WTC11 (cell line): ENCODE measurements at regions not wholly inside any gene's neighbourhood (a gene's known extent, or its start where the extent isn't known, plus 50 kb on each side); places are given as distances from the start of the nearest gene placed in this dataset.

Experiments used
- ATAC-seq: fragments of 200-7000 bp; cut with Tn5 transposase; 2 replicates; pipeline ENCODE4 v1.10.0; 2021; ENCODE audit warnings: mild to moderate bottlenecking, moderate library complexity
- CTCF ChIA-PET: fragments of 300-600 bp; sonication (Branson Sonifier 250); formaldehyde crosslinking; loops from one replicate; lab custom pipeline; 2021; ENCODE audit warnings: antibody characterized with exemption; lab: Charles Lee
- POLR2A ChIA-PET: fragments of 350-600 bp; sonication (Branson Sonifier 250); formaldehyde crosslinking; loops from one replicate; lab custom pipeline; 2021; ENCODE audit warnings: antibody characterized with exemption; lab: Charles Lee
- DNase-seq: peaks from one replicate; pipeline ENCODE4 v3.0.0; 2021; ENCODE audit warnings: low spot score
- H3K27ac Mint-ChIP-seq: 2 replicates; pipeline ENCODE4 v1.8.0; 2021; ENCODE audit warnings: mixed read lengths
- H3K27me3 Mint-ChIP-seq: 2 replicates; pipeline ENCODE4 v1.8.0; 2021; ENCODE audit warnings: low read depth, mild to moderate bottlenecking, moderate library complexity, mixed read lengths
- H3K36me3 Mint-ChIP-seq: 2 replicates; pipeline ENCODE4 v1.8.0; 2021; ENCODE audit warnings: mixed read lengths
- H3K4me1 Mint-ChIP-seq: 2 replicates; pipeline ENCODE4 v1.8.0; 2022; ENCODE audit warnings: mixed read lengths
- H3K4me3 Mint-ChIP-seq: 2 replicates; pipeline ENCODE4 v1.8.0; 2021; ENCODE audit warnings: mild to moderate bottlenecking, moderate library complexity, mixed read lengths
- H3K9me3 Mint-ChIP-seq: 2 replicates; pipeline ENCODE4 v1.8.0; 2021; ENCODE audit warnings: mixed read lengths
- AR ChIP-seq: fragments of 250-450 bp; sonication (Bioruptor Pico); IDR thresholded peaks from 2 replicates; pipeline ENCODE4 v1.9.0; 2021; ENCODE audit warnings: mild to moderate bottlenecking
- ESRRA ChIP-seq: sonication (generic); formaldehyde crosslinking; IDR thresholded peaks from 2 replicates; pipeline ENCODE4 v1.8.1; 2022; ENCODE audit warnings: mild to moderate bottlenecking, missing genetic modification reagents, borderline replicate concordance
- FOXJ3 ChIP-seq: sonication (generic); formaldehyde crosslinking; IDR thresholded peaks from 2 replicates; pipeline ENCODE4 v1.9.0; 2021; ENCODE audit warnings: missing genetic modification reagents, mild to moderate bottlenecking, borderline replicate concordance
- GABPB1 ChIP-seq: sonication (generic); formaldehyde crosslinking; IDR thresholded peaks from 2 replicates; pipeline ENCODE4 v1.8.1; 2023; ENCODE audit warnings: mild to moderate bottlenecking, missing genetic modification reagents
- JUN ChIP-seq: sonication (generic); formaldehyde crosslinking; IDR thresholded peaks from 2 replicates; pipeline ENCODE4 v1.8.0; 2023; ENCODE audit warnings: mild to moderate bottlenecking, missing genetic modification reagents
- NR3C1 ChIP-seq: sonication (generic); formaldehyde crosslinking; conservative IDR thresholded peaks from 2 replicates; pipeline ENCODE4 v1.8.1; 2023; ENCODE audit warnings: low read depth, mild to moderate bottlenecking, missing genetic modification reagents
- PREB ChIP-seq: sonication (generic); formaldehyde crosslinking; IDR thresholded peaks from 2 replicates; pipeline ENCODE4 v1.8.1; 2022; ENCODE audit warnings: mild to moderate bottlenecking, missing genetic modification reagents, moderate library complexity, borderline replicate concordance
- PRRX2 ChIP-seq: fragments of 250-450 bp; sonication (Bioruptor Pico); IDR thresholded peaks from 2 replicates; pipeline ENCODE4 v1.8.0; 2021; ENCODE audit warnings: mild to moderate bottlenecking
- RORB ChIP-seq: fragments of 250-450 bp; sonication (Bioruptor Pico); IDR thresholded peaks from 2 replicates; pipeline ENCODE4 v1.9.0; 2021; ENCODE audit warnings: mild to moderate bottlenecking
- SMAD4 ChIP-seq: sonication (generic); formaldehyde crosslinking; IDR thresholded peaks from 2 replicates; pipeline ENCODE4 v1.8.0; 2022; ENCODE audit warnings: mild to moderate bottlenecking, missing genetic modification reagents
- ZBTB21 ChIP-seq: sonication (generic); formaldehyde crosslinking; IDR thresholded peaks from 2 replicates; pipeline ENCODE4 v1.8.1; 2023; ENCODE audit warnings: mild to moderate bottlenecking, missing genetic modification reagents, borderline replicate concordance
- ZBTB43 ChIP-seq: sonication (generic); formaldehyde crosslinking; IDR thresholded peaks from 2 replicates; pipeline ENCODE4 v1.8.1; 2023; ENCODE audit warnings: mild to moderate bottlenecking, missing genetic modification reagents
- ZNF219 ChIP-seq: sonication (generic); formaldehyde crosslinking; IDR thresholded peaks from 2 replicates; pipeline ENCODE4 v1.8.0; 2023; ENCODE audit warnings: missing genetic modification reagents, mild to moderate bottlenecking, borderline replicate concordance
- ZNF263 ChIP-seq: sonication (generic); formaldehyde crosslinking; IDR thresholded peaks from 2 replicates; pipeline ENCODE4 v1.8.1; 2022; ENCODE audit warnings: low read depth, mild to moderate bottlenecking, moderate library complexity, missing genetic modification reagents
- ZNF281 ChIP-seq: sonication (generic); formaldehyde crosslinking; IDR thresholded peaks from 2 replicates; pipeline ENCODE4 v1.8.0; 2023; ENCODE audit warnings: mild to moderate bottlenecking, missing genetic modification reagents
- ZNF317 ChIP-seq: sonication (generic); formaldehyde crosslinking; IDR thresholded peaks from 2 replicates; pipeline ENCODE4 v1.8.1; 2023; ENCODE audit warnings: low read depth, mild to moderate bottlenecking, moderate library complexity, missing genetic modification reagents, borderline replicate concordance
- TF ChIP-seq, protein P1 (sequence below): sonication (generic); formaldehyde crosslinking; IDR thresholded peaks from 2 replicates; pipeline ENCODE4 v1.8.0; 2022; ENCODE audit warnings: mild to moderate bottlenecking, missing genetic modification reagents
- TF ChIP-seq, protein P2 (sequence below): sonication (generic); formaldehyde crosslinking; conservative IDR thresholded peaks from 2 replicates; pipeline ENCODE4 v1.8.1; 2022; ENCODE audit warnings: mild to moderate bottlenecking, missing genetic modification reagents
- TF ChIP-seq, protein P3 (sequence below): fragments of 250-450 bp; sonication (Bioruptor Pico); IDR thresholded peaks from 2 replicates; pipeline ENCODE4 v1.9.0; 2021; ENCODE audit warnings: mild to moderate bottlenecking

DNA sequence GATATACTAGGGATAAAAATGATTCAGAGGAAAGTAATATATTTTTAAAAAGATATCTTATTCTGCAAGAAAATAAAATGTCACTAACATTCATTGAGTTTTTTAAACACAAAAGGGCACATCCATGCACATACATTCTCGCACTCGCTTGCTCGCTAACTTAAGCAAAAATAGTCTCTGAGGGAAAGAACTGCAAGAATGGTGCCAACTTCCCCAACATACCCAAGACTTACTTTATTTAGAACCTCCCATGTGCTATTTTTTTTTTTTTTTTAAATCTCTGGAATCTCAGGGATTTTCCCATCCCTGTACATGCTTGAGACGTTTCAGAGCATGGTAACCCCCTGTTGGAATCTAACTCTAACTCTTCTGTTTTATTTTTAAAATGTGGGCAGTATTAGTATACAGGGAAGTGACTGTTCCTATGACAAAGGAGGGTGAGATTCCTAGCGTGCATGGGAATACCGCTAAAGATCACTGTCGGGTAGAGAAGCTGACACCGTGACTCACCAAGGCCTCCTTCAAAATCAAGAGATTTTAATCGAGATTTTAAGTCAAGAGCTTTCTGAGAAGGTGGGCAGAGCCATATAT lies 187.9 kb upstream of the ZEB2 start (continued):
- TF ChIP-seq RORB (CRISPR knock-in tag) = no peak
- TF ChIP-seq FOXJ3 (CRISPR knock-in tag) = no peak
- no peak for TF ChIP-seq ZNF281
- no peak for TF ChIP-seq PREB (CRISPR knock-in tag)
- TF ChIP-seq ZNF317 (CRISPR knock-in tag) = no peak
- TF ChIP-seq SMAD4 (CRISPR knock-in tag) = no peak
- no peak for TF ChIP-seq GABPB1 (CRISPR knock-in tag)

DNA sequence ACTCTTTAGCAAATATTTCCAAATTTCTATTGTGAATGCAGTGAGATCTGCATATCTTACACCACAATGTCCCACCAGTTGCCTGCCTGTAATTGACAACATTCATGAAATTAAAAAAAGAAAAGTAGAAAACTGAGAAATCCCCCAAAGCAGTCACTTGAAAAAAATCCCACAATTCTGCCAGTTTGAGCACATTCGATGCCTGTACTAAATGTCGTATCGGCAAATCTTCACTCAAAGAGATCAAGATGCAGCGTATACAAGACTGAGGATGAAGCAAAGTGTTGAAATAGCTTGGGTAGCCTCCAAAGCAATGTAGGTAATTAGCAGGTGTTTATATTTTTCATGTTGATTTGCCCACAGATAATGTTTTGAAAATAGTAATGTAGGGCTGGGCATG lies 186.7 kb upstream of the ZEB2 start:
- ChIA-PET POLR2A (no interaction called here), CTCF (no interaction called here)
- no peaks in the 10 kb centered on the region; the same call in 1 of the 2 replicates for H3K27me3 Mint-ChIP-seq
- H3K9me3 Mint-ChIP-seq = no peaks in the 10 kb centered on the region
- DNase-seq (no peak), ATAC-seq (no peak)
- H3K36me3 Mint-ChIP-seq = no peaks in the 10 kb centered on the region
- no peak overlapping the region for H3K27ac Mint-ChIP-seq
- peaks cover 13% of the 10 kb centered on the region for H3K4me1 Mint-ChIP-seq
- H3K4me3 Mint-ChIP-seq = no peak overlapping the region
- TF ChIP-seq PRRX2 (CRISPR knock-in tag) (no peak), ZBTB21 (CRISPR knock-in tag) (no peak), ZNF219 (no peak)
- TF ChIP-seq, protein P1, sequence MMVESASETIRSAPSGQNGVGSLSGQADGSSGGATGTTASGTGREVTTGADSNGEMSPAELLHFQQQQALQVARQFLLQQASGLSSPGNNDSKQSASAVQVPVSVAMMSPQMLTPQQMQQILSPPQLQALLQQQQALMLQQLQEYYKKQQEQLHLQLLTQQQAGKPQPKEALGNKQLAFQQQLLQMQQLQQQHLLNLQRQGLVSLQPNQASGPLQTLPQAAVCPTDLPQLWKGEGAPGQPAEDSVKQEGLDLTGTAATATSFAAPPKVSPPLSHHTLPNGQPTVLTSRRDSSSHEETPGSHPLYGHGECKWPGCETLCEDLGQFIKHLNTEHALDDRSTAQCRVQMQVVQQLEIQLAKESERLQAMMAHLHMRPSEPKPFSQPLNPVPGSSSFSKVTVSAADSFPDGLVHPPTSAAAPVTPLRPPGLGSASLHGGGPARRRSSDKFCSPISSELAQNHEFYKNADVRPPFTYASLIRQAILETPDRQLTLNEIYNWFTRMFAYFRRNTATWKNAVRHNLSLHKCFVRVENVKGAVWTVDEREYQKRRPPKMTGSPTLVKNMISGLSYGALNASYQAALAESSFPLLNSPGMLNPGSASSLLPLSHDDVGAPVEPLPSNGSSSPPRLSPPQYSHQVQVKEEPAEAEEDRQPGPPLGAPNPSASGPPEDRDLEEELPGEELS (CRISPR knock-in tag) = no peak
- TF ChIP-seq, protein P2, sequence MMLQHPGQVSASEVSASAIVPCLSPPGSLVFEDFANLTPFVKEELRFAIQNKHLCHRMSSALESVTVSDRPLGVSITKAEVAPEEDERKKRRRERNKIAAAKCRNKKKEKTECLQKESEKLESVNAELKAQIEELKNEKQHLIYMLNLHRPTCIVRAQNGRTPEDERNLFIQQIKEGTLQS = no peak

- ATAC-seq (no peak), DNase-seq (no peak)
- Mint-ChIP-seq H3K4me3 (no peak overlapping the region), H3K27ac (no peak overlapping the region), H3K36me3 (no peaks in the 10 kb centered on the region), H3K9me3 (no peaks in the 10 kb centered on the region), H3K4me1 (peaks cover 2% of the 10 kb centered on the region), H3K27me3 (no peaks in the 10 kb centered on the region; the same call in 1 of the 2 replicates)
- ChIA-PET CTCF (no interaction called here), POLR2A (interaction anchor here (0.6 kb wide), 1 partner anchor 56 kb away, joined by 3 read pairs; no protein-coding TSS in a partner anchor)
- TF ChIP-seq, protein P3, sequence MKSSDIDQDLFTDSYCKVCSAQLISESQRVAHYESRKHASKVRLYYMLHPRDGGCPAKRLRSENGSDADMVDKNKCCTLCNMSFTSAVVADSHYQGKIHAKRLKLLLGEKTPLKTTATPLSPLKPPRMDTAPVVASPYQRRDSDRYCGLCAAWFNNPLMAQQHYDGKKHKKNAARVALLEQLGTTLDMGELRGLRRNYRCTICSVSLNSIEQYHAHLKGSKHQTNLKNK = no peak
- TF ChIP-seq ESRRA (CRISPR knock-in tag) (no peak), AR (no peak), JUN (no peak), ZBTB43 (CRISPR knock-in tag) (no peak), ZNF263 (CRISPR knock-in tag) (no peak), ZNF219 (no peak), GABPB1 (CRISPR knock-in tag) (no peak), ZNF317 (CRISPR knock-in tag) (no peak), SMAD4 (CRISPR knock-in tag) (no peak), NR3C1 (CRISPR knock-in tag) (no peak)
Measured at GRCh38 chr2:144705328-144706245, 185.7 kb upstream of the ZEB2 start.
